ENCODE measurements at regions not wholly inside any gene's neighbourhood (a gene's known extent, or its start where the extent isn't known, plus 50 kb on each side); places are given as distances from the start of the nearest gene placed in this dataset.

- H4K8ac ChIP-seq (ENCODE audit: extremely low read depth, insufficient read depth, low read length), result no peak overlapping the region
- POLR2A ChIA-PET (ENCODE audit: partially characterized antibody), result no interaction called here
- H4K91ac ChIP-seq (replicated peaks; ENCODE audit: insufficient read length, low read length), result no peak overlapping the region
- no peak overlapping the region for H2AK5ac ChIP-seq (ENCODE audit: low read depth, low read length)
- H4K5ac ChIP-seq (ENCODE audit: insufficient read length, low read depth, low read length), result no peak overlapping the region
- H3K18ac ChIP-seq (ENCODE audit: extremely low read depth, low read length), result no peak overlapping the region
- 0 out of 4 replicates have a peak, but pooled peaks cover 0 to 2% of the 10 kb centered on the region in 2 experiments for H3K9me3 ChIP-seq (ENCODE audit: insufficient read depth in 2 of 2, low read depth in 1 of 2, low read length in 1 of 2)
- H3K4me1 ChIP-seq (replicated peaks in 1 of 4; ENCODE audit: control insufficient read depth in 3 of 4, insufficient read depth in 4 of 4, low read length in 3 of 4), result no peaks in the 10 kb centered on the region
- H3K14ac ChIP-seq (ENCODE audit: insufficient read length), result no peak overlapping the region
- no peaks in the 10 kb centered on the region for H3K27me3 ChIP-seq (replicated peaks in 1 of 4; ENCODE audit: control insufficient read depth in 3 of 4, extremely low read depth in 1 of 4, insufficient read depth in 3 of 4, low read length in 3 of 4)
- no peak overlapping the region for H2BK12ac ChIP-seq (ENCODE audit: low read depth, low read length)
- H3K4me2 ChIP-seq (ENCODE audit: insufficient read depth in 1 of 2, low read depth in 2 of 2, low read length in 2 of 2), result no peak overlapping the region
- no peaks in the 10 kb centered on the region for H3K23me2 ChIP-seq (ENCODE audit: low read depth, low read length)
- no peaks in the 10 kb centered on the region for H3K79me1 ChIP-seq (ENCODE audit: low read depth, low read length)
- H3K9ac ChIP-seq (replicated peaks in 1 of 4; ENCODE audit: extremely low read depth in 1 of 4, low read depth in 3 of 4, low read length in 3 of 4), result no peak overlapping the region
- H2AFZ ChIP-seq (ENCODE audit: low read length), result no peak overlapping the region
- FAIRE-seq, result peak; percentile 78
- H2BK120ac ChIP-seq (replicated peaks; ENCODE audit: low read depth, low read length), result no peak overlapping the region
- WGBS, 2 experiments (ENCODE audit: extremely low coverage in 1 of 2, insufficient coverage in 1 of 2, insufficient read length in 1 of 2, insufficient replicate concordance in 2 of 2, low coverage in 1 of 2, low lambda C conversion rate in 2 of 2, missing lambda C conversion rate in 1 of 2), result 39% methylated on average over 1 of the region's 1 CpG; no CpG with 5 or more reads in 1 of the 2 experiments
- peak in 1 of 2 experiments; percentile 54 for DNase-seq (ENCODE audit: low read depth in 1 of 2, low spot score in 2 of 2)
- H3K56ac ChIP-seq (replicated peaks; ENCODE audit: insufficient read length, low read depth, low read length), result no peak overlapping the region
- no peak overlapping the region for H3K4me3 ChIP-seq (ENCODE audit: extremely low read depth in 1 of 4, insufficient read depth in 2 of 4, low read depth in 3 of 4, low read length in 4 of 4)
- H3K36me3 ChIP-seq (ENCODE audit: control insufficient read depth in 2 of 4, insufficient read depth in 4 of 4, low read length in 3 of 4), result no peaks in the 10 kb centered on the region
- H3K79me2 ChIP-seq (ENCODE audit: control insufficient read depth in 1 of 2, insufficient read depth in 2 of 2, low read length in 2 of 2), result no peaks in the 10 kb centered on the region
- H2BK20ac ChIP-seq (ENCODE audit: low read length), result no peak overlapping the region
- H3K27ac ChIP-seq (ENCODE audit: low read depth, low read length), result no peak overlapping the region
- H3K4ac ChIP-seq (replicated peaks; ENCODE audit: insufficient read length, low read depth, low read length), result no peak overlapping the region
- CTCF ChIA-PET (ENCODE audit: partially characterized antibody), result interaction anchor here (0.8 to 2.7 kb wide), 25 partner anchors 12 to 681 kb away, joined by 3 to 17 read pairs (median 3); no protein-coding TSS in a partner anchor
- no peaks in the 10 kb centered on the region for H4K20me1 ChIP-seq (replicated peaks in 1 of 2; ENCODE audit: control insufficient read depth in 1 of 2, insufficient read depth in 2 of 2, low read length in 2 of 2)
- H2BK15ac ChIP-seq (ENCODE audit: low read length), result no peak overlapping the region
- H2BK5ac ChIP-seq (ENCODE audit: low read depth, low read length), result no peak overlapping the region
- H3K23ac ChIP-seq (ENCODE audit: insufficient read length), result no peak overlapping the region
- no peak for TF ChIP-seq CBX8 (IDR thresholded peaks at IDR 0.05; ENCODE audit: borderline replicate concordance, low read depth, low read length)
- TF ChIP-seq YY1 (IDR thresholded peaks at IDR 0.05; ENCODE audit: low read depth, low read length), result peak; percentile 75; the same call in 1 of the 2 replicates
- peak; percentile 62 to 70 for TF ChIP-seq RAD21 (IDR thresholded peaks at IDR 0.05 in 1 of 2, conservative IDR thresholded peaks at IDR 0.05 in 1 of 2; ENCODE audit: low read depth in 2 of 2, low read length in 2 of 2)
These were observed 368.6 kb upstream of the SPRED2 start for GRCh38 chr2:65800998-65801397.
